HG03442 (cell line): ENCODE measurements at regions not wholly inside any gene's neighbourhood (a gene's known extent, or its start where the extent isn't known, plus 50 kb on each side); places are given as distances from the start of the nearest gene placed in this dataset.

ENCODE experiments used
- ATAC-seq: cut with Tn5 transposase; IDR thresholded peaks from one replicate; pipeline ENCODE4 v1.9.1; 2021; ENCODE audit warnings: mild to moderate bottlenecking, moderate library complexity; ENCODE audit not compliant: unreplicated experiment

DNA sequence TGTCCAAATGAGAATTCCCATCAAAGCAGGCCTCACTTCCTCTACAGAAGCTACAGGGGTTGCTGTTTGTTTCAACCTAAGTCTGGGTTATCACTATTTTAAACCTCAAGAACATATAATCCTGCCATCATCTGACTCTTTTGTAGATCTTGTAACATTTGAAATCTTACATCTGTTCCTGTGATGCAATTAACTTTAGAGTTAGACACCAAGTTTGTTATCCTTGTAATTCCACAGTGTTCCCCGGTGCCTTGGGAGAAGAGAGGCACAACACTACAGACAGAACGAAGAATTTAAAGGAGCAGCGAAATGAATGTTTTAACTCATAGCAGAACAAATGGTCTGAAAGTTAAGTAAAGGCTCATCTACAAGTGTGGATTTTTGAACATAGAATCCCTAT lies 116.1 kb downstream of the UCHL5 start:
- ATAC-seq = no peak

DNA sequence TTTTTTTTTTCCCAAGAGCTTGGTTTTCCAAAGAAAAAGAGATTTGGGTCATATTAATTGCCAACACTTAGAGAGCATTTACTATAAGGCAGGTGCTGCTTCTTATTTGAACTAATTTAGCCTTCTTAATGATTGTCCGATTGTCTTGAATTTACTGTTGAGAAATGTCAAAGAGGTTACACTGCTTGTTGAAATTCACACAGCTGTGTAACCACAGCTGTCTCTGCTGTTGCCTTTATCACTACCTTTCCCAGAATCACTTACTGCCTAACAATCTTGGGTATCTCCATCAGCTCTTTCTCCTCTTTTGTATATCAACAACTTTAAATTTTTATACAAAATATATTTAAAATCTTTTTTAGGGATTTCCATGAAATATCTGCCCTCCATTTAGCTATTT lies 115.6 kb downstream of the UCHL5 start:
- ATAC-seq = no peak

DNA sequence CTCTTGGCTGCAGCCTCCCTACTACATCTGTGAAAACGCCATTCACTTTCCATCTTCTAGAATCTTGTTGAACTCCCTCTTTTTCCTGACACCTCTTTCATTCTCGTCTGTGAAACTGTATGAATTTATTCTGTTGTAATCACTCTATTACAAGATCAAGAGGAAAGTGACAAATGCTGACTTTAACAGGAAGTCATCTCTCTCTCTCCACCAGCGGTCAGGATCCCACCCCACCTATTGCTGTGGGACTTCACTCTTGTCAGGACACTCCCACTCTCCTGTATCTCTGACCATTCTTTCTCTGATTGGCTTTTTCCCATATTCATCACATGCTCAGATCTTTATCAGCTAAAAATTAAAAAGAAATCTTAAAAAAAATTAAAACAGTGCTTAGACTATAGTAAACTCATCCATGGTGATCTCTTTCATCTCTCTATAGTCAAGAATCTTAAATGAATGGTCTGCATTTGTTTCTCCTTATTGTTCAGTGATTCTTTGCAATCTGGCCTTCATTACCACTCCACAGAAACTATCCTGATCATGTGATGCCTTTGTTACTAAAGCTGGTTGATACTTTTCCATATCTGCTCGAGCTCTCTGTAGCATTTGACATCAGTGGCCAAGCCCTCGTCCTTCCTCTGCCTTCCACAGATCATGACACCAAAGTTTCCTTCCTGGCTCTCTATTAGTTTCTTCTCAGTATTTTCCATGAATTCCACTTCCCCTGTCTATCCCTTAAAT lies 113.6 kb downstream of the UCHL5 start:
- no peak for ATAC-seq

DNA sequence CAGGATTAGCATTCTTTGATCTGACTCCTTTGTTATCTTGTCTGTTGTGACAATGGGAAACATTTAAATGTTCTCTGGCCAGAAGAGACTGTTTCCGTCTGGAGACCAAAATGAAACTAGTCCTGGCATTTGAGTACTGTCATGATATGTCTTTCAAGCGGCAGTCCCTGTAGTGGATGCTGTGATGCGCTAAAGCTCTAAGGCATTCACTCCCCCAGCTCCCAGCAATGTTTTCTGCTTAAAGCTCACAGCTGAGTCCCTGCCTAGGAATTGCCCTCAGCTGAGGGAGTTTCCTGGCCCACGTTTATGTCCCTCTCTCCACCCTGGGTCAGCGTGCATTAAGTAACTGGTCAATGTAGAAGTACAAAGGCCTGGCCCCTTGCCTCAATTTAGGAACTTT lies 109.4 kb downstream of the UCHL5 start:
- ATAC-seq = no peak

DNA sequence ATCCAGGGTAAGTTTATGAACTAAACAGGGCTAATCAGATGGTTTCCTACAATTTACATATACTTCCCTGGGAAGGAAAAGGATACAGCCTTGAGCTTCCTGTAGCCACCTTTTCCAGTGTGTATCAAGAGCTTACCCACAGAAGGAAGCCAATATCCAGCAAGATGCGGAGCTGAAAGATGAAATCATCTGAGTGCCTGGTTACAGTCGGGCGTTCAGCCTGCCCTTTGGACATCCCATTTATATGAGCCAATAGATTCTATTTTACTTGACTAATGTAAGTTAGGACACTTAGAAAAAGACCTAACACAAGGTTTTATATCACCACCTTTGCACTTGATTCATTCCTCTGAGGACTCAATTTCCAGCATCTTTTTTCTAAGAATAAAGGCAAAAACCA lies 108.2 kb downstream of the UCHL5 start:
- ATAC-seq = no peak

DNA sequence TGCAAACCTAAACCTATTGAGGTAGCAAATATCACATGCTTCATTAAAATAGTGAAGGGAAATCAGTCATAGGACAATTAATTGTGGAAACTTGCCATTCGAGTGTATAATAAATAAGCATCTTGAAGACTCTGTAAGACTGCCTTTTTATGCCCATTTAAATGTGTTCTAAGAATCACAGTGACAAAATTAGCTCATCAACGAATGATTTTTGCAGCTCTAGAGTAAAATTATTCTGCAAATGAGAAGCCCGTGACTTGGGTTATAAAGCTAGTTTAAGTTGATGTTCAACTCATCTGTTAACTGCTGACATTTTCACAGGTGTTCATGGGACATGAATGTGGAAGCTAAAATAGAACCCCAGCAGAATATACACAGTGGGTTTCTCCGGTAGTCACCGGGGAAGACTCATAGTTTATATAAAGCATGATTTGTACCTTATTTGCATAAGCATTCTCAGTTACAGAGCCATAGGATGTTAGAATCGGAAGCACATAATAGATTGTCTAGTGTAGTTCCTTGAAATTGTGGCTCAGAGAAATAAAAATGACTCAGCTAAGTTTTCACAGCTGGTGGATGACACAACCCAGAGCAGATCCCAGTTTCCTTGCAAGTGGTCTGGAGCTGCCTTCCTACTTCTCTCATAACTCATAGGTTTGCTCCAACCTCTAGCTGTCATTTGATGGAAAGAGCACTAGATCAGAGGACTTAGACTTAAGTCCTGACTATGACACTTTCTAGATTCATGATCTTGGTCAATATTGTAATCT lies 107.3 kb downstream of the UCHL5 start:
- ATAC-seq = peak; percentile 95

DNA sequence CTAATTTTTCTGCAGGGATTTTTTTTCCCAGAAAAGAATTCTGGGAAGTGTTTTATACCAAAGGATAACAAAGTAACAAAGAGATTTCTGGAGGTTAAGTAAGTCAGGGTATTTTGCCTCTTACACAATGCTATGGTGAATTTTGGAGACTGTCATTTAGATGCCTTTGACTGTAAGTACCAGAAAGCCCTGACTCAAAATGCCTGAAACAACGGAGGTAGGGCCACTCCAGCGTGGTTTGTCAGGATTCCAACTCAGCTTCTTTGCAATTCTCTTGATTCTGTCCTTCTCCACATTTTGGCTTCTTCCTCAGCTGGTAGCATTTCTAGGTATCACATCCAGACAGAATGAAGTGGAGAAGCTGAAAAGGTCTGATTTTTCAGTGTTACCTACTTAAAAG lies 106.5 kb downstream of the UCHL5 start:
- no peak for ATAC-seq

DNA sequence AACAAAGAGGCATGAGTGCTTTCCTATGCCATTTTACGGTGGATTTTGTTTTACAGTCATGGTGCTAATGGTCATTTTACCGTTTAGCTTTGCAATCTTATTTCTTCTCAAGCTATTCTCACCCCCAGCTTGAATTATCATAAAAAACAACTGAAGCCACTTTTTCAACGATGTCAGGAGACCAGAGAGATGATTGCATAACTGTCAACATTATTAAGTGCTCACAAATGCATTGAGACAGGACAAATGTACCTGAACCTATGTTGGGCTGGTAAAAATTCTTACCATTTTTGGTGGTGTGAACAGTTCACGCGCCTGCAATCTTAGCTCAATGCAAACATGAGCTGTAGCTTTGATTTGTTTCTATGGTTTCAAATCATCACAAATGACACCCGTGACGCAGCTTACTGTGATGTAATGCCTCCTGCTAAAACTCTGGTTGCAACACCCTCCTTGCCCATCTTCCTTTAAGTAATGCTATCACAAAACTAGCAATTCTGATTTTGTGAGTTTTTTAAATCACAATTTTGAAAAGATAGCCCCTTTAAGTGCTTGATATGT lies 104.4 kb downstream of the UCHL5 start:
- no peak for ATAC-seq

DNA sequence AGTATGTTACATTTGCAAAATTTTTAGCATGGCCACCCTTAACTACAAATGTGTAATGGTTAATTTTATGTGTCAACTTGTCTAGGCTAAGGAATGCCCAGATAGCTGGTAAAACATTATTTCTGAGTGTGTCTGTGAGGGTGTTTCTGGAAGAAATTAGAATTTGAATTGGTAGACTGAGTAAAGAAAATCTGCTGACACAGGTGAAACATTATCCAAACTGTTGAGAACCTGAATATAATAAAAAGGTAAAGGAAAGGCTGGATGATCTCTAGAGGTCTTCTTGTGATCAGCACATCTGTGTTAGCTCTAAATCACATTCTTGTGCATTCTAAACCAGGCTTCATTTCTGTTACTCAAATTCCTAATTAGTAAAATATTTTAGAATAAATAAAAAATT lies 100.8 kb downstream of the UCHL5 start:
- ATAC-seq = no peak

DNA sequence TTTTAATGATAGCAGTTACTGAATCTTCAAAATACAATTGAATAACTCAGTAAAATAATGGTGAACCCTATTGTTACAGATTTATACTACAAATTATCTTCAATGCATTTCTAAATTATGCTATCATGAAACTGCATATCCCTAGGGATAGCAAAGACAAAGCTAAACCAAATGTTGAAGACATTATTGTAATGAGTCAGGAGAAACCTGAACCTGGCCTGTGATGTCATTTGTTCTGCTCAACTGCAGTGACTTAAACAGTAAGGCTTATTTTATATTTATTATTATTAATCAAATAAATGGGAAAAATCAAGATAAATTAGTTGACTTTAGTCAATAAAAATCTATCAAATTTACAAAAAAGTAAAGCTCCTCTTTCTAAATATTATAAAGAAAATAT lies 100.3 kb downstream of the UCHL5 start:
- ATAC-seq = no peak

DNA sequence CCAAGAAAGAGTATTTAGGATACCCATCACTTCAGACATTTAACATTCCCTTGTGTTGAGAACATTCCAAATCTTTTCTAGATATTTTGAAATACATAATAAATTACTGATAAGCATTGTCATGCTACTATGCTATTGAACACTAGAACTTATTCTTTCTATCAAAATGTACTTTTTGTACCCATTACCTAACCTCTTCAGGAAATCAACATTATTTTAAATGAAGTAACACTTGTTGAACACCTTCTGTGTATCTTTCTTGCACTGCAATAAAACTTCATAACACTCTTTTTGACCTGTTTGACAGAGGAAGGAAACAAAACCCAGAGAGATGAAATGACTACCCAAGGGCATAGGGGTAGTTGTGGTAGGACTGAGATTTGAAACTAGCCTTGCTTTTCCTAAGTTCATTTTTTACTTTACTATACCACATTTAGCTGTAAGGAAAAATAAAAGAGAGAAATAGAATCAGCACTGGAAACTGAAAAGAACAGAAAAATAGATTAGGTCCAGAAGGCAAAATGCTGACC lies 99.4 kb downstream of the UCHL5 start:
- ATAC-seq = peak; percentile 73
